ENCODE measurements at regions not wholly inside any gene's neighbourhood (a gene's known extent, or its start where the extent isn't known, plus 50 kb on each side); places are given as distances from the start of the nearest gene placed in this dataset.

DNA sequence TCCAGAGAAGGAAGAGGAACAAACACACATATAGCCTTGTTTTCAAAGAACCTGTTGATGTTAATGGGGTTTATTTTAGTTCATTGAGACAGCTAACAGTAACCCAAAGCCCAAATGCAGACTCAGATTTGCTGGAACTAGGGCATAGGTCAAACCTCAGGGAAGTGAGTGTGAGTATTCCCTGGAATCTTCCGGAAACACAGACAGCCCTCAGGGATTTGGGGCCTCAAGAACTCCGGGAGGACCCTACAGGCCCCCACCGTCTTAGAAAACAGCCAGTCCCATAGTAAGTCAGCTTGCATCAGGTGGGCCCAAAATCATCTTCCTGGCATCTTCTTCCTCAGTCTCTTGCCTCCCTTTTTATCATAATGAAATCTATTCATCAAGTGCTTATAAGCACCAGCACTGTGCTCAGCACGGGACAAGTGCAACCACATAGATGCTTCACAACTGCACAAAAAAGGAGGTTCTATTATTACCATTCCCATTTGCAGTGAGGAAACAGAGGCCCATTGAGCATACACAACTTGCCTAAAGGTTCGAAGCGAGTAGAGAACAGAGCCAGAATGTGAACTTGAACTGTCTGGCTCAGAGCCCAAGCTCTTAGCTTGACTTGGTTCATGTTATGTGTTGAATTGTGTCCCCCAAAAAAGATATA, 50.2 kb upstream of the BCL11A start:
- DNase-seq (ENCODE audit: low read depth, low spot score) (no peak), ATAC-seq (no peak)
- Histone ChIP-seq H3K9me3 (ENCODE audit: control insufficient read depth, insufficient read depth, low read depth, low read length) (no peaks in the 10 kb centered on the region), H3K27ac (ENCODE audit: low read length) (no peak overlapping the region), H3K36me3 (ENCODE audit: control insufficient read depth, insufficient read depth, low read length) (no peaks in the 10 kb centered on the region), H3K27me3 (ENCODE audit: control insufficient read depth, insufficient read depth, low read length) (no peaks in the 10 kb centered on the region; the same call in 1 of the 2 replicates), H3K4me3 (ENCODE audit: low read depth in 2 of 2, low read length in 2 of 2) (no peak overlapping the region), H3K4me1 (ENCODE audit: control insufficient read depth, insufficient read depth, low read length) (no peaks in the 10 kb centered on the region)
- intact Hi-C loops (cut with micrococcal nuclease; ENCODE audit: unreplicated experiment), result no loop called here
- TF ChIP-seq SIN3A (IDR thresholded peaks at IDR 0.05; ENCODE audit: borderline replicate concordance, insufficient read depth, low read depth, low read length) (no peak), REST (IDR thresholded peaks at IDR 0.05; ENCODE audit: insufficient read depth in 1 of 2, low read depth in 2 of 2, low read length in 1 of 2) (no peak), TCF7L2 (IDR thresholded peaks at IDR 0.05; ENCODE audit: low read depth, low read length) (no peak), POLR2AphosphoS5 (IDR thresholded peaks at IDR 0.05; ENCODE audit: low read depth, low read length) (no peak)
- TF ChIP-seq, protein P1, sequence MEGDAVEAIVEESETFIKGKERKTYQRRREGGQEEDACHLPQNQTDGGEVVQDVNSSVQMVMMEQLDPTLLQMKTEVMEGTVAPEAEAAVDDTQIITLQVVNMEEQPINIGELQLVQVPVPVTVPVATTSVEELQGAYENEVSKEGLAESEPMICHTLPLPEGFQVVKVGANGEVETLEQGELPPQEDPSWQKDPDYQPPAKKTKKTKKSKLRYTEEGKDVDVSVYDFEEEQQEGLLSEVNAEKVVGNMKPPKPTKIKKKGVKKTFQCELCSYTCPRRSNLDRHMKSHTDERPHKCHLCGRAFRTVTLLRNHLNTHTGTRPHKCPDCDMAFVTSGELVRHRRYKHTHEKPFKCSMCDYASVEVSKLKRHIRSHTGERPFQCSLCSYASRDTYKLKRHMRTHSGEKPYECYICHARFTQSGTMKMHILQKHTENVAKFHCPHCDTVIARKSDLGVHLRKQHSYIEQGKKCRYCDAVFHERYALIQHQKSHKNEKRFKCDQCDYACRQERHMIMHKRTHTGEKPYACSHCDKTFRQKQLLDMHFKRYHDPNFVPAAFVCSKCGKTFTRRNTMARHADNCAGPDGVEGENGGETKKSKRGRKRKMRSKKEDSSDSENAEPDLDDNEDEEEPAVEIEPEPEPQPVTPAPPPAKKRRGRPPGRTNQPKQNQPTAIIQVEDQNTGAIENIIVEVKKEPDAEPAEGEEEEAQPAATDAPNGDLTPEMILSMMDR (IDR thresholded peaks at IDR 0.05), result no peak
- BruUV-seq (replicated peaks), result no TSS peak
- ChIA-PET POLR2A (no interaction called here), CTCF (no interaction called here)
- in situ Hi-C loops (cut with HindIII; ENCODE audit: low pct_unique_long_range_greater_than_20kb, low sequenced_read_pairs), result no loop called here

- Histone ChIP-seq H3K9me3 (ENCODE audit: control insufficient read depth, insufficient read depth, low read depth, low read length) (no peaks in the 10 kb centered on the region), H3K27me3 (ENCODE audit: control insufficient read depth, insufficient read depth, low read length) (peaks cover 7% of the 10 kb centered on the region), H3K4me1 (ENCODE audit: control insufficient read depth, insufficient read depth, low read length) (no peaks in the 10 kb centered on the region), H3K27ac (ENCODE audit: low read length) (no peak overlapping the region), H3K4me3 (ENCODE audit: low read depth in 2 of 2, low read length in 2 of 2) (no peak overlapping the region), H3K36me3 (ENCODE audit: control insufficient read depth, insufficient read depth, low read length) (no peaks in the 10 kb centered on the region)
- POLR2A ChIA-PET, result no interaction called here
- intact Hi-C loops (cut with micrococcal nuclease; ENCODE audit: unreplicated experiment), result no loop called here
- CTCF ChIA-PET, result no interaction called here
- ATAC-seq, result no peak
- no peak for DNase-seq (ENCODE audit: low read depth, low spot score)
- no TSS peak for BruUV-seq (replicated peaks)
- TF ChIP-seq TCF7L2 (IDR thresholded peaks at IDR 0.05; ENCODE audit: low read depth, low read length), result no peak
- TF ChIP-seq, protein P1 (IDR thresholded peaks at IDR 0.05), result no peak
- TF ChIP-seq SIN3A (IDR thresholded peaks at IDR 0.05; ENCODE audit: borderline replicate concordance, insufficient read depth, low read depth, low read length), result no peak
- TF ChIP-seq POLR2AphosphoS5 (IDR thresholded peaks at IDR 0.05; ENCODE audit: low read depth, low read length), result no peak
- TF ChIP-seq REST (IDR thresholded peaks at IDR 0.05; ENCODE audit: insufficient read depth in 1 of 2, low read depth in 2 of 2, low read length in 1 of 2), result no peak
- in situ Hi-C loops (cut with HindIII; ENCODE audit: low pct_unique_long_range_greater_than_20kb, low sequenced_read_pairs), result no loop called here
Observed at GRCh38 chr2:60604486-60605064, 51.1 kb upstream of the BCL11A start.
